H1 (cell line): ENCODE measurements at regions not wholly inside any gene's neighbourhood (a gene's known extent, or its start where the extent isn't known, plus 50 kb on each side); places are given as distances from the start of the nearest gene placed in this dataset.

ENCODE experiments used
- GTF2F1 ChIP-seq: IDR thresholded peaks from 2 replicates; pipeline ENCODE4 v1.6.1; 2012; ENCODE audit warnings: low read depth, low read length, improper control_type of control experiment, borderline replicate concordance
- TEAD4 ChIP-seq: IDR thresholded peaks from 2 replicates; pipeline ENCODE4 v1.6.1; 2012; ENCODE audit warnings: low read depth, low read length, inconsistent platforms, mixed read lengths
- TF ChIP-seq, protein P1 (sequence below): fragments of 300-600 bp; sonication (generic); IDR thresholded peaks from 2 replicates; pipeline ENCODE4 v1.7.1; 2012; ENCODE audit warnings: low read length, moderate library complexity, mild to moderate bottlenecking, inconsistent platforms; ENCODE audit not compliant: insufficient replicate concordance

DNA sequence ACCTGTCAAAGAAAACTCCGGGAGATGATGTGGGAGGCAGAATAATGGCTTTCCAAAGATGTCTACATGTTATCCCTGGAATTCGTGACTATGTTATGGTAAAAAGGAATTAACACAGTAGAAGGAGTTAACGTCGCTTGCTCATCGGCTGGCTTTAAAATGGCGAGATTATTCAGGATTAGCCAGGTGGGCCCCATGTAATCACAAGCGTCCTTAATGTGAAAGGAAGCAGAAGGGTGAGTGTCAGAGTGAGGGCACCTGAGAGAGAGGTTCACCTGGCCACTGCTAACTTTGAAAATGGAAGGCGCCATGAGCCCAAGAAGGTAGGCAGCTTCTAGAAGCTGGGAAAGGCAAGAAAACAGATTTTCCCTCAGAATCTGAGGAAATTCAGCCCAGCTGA lies 557.2 kb downstream of the EPHB1 start (continued):
- TF ChIP-seq, protein P1, sequence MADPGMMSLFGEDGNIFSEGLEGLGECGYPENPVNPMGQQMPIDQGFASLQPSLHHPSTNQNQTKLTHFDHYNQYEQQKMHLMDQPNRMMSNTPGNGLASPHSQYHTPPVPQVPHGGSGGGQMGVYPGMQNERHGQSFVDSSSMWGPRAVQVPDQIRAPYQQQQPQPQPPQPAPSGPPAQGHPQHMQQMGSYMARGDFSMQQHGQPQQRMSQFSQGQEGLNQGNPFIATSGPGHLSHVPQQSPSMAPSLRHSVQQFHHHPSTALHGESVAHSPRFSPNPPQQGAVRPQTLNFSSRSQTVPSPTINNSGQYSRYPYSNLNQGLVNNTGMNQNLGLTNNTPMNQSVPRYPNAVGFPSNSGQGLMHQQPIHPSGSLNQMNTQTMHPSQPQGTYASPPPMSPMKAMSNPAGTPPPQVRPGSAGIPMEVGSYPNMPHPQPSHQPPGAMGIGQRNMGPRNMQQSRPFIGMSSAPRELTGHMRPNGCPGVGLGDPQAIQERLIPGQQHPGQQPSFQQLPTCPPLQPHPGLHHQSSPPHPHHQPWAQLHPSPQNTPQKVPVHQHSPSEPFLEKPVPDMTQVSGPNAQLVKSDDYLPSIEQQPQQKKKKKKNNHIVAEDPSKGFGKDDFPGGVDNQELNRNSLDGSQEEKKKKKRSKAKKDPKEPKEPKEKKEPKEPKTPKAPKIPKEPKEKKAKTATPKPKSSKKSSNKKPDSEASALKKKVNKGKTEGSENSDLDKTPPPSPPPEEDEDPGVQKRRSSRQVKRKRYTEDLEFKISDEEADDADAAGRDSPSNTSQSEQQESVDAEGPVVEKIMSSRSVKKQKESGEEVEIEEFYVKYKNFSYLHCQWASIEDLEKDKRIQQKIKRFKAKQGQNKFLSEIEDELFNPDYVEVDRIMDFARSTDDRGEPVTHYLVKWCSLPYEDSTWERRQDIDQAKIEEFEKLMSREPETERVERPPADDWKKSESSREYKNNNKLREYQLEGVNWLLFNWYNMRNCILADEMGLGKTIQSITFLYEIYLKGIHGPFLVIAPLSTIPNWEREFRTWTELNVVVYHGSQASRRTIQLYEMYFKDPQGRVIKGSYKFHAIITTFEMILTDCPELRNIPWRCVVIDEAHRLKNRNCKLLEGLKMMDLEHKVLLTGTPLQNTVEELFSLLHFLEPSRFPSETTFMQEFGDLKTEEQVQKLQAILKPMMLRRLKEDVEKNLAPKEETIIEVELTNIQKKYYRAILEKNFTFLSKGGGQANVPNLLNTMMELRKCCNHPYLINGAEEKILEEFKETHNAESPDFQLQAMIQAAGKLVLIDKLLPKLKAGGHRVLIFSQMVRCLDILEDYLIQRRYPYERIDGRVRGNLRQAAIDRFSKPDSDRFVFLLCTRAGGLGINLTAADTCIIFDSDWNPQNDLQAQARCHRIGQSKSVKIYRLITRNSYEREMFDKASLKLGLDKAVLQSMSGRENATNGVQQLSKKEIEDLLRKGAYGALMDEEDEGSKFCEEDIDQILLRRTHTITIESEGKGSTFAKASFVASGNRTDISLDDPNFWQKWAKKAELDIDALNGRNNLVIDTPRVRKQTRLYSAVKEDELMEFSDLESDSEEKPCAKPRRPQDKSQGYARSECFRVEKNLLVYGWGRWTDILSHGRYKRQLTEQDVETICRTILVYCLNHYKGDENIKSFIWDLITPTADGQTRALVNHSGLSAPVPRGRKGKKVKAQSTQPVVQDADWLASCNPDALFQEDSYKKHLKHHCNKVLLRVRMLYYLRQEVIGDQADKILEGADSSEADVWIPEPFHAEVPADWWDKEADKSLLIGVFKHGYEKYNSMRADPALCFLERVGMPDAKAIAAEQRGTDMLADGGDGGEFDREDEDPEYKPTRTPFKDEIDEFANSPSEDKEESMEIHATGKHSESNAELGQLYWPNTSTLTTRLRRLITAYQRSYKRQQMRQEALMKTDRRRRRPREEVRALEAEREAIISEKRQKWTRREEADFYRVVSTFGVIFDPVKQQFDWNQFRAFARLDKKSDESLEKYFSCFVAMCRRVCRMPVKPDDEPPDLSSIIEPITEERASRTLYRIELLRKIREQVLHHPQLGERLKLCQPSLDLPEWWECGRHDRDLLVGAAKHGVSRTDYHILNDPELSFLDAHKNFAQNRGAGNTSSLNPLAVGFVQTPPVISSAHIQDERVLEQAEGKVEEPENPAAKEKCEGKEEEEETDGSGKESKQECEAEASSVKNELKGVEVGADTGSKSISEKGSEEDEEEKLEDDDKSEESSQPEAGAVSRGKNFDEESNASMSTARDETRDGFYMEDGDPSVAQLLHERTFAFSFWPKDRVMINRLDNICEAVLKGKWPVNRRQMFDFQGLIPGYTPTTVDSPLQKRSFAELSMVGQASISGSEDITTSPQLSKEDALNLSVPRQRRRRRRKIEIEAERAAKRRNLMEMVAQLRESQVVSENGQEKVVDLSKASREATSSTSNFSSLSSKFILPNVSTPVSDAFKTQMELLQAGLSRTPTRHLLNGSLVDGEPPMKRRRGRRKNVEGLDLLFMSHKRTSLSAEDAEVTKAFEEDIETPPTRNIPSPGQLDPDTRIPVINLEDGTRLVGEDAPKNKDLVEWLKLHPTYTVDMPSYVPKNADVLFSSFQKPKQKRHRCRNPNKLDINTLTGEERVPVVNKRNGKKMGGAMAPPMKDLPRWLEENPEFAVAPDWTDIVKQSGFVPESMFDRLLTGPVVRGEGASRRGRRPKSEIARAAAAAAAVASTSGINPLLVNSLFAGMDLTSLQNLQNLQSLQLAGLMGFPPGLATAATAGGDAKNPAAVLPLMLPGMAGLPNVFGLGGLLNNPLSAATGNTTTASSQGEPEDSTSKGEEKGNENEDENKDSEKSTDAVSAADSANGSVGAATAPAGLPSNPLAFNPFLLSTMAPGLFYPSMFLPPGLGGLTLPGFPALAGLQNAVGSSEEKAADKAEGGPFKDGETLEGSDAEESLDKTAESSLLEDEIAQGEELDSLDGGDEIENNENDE: no peak
- no peak for TF ChIP-seq GTF2F1
- TF ChIP-seq TEAD4: peak; percentile 7; the same call in 1 of the 2 replicates
